IMR-90 (cell line): ENCODE measurements at regions not wholly inside any gene's neighbourhood (a gene's known extent, or its start where the extent isn't known, plus 50 kb on each side); places are given as distances from the start of the nearest gene placed in this dataset.

Experiments used
- ATAC-seq: fragments of 200-7000 bp; cut with Tn5 transposase; 2 replicates; pipeline ENCODE4 v1.9.1; 2020; ENCODE audit warnings: low read depth, mild to moderate bottlenecking, moderate library complexity
- BruUV-seq: library from RNA; stranded (reverse); fragments of 400-500 nt; replicated peaks from 2 replicates; lab custom pipeline; 2021; lab: Mats Ljungman, UMichigan
- CTCF ChIA-PET: fragments of 300-600 bp; formaldehyde crosslinking; extraction: SDS; loops from one replicate; lab custom pipeline; 2021; ENCODE audit warnings: antibody characterized with exemption; lab: Yijun Ruan, JAX
- POLR2A ChIA-PET: fragments of 300-600 bp; sonication (Branson Sonifier 250); formaldehyde crosslinking; loops from one replicate; lab custom pipeline; 2022; ENCODE audit warnings: antibody characterized with exemption; ENCODE audit not compliant: unreplicated experiment; lab: Charles Lee
- DNase-seq: peaks from one replicate; pipeline ENCODE4 v3.0.0; 2013
- H2AFZ ChIP-seq: replicated peaks from 2 replicates; pipeline ENCODE3; 2013; ENCODE audit warnings: low read length, mild to moderate bottlenecking; ENCODE audit not compliant: poor library complexity
- H2AK5ac ChIP-seq: 2 replicates; pipeline ENCODE4 v1.6.1; 2013; ENCODE audit warnings: low read depth, low read length, inconsistent platforms
- H2AK9ac ChIP-seq: replicated peaks from 2 replicates; pipeline ENCODE3; 2013; ENCODE audit warnings: mild to moderate bottlenecking, low read depth, low read length, moderate library complexity; ENCODE audit not compliant: poor library complexity
- H2BK120ac ChIP-seq: 2 replicates; pipeline ENCODE4 v1.6.1; 2013; ENCODE audit warnings: low read depth, low read length, inconsistent platforms
- H2BK15ac ChIP-seq: 3 replicates; pipeline ENCODE4 v1.6.1; 2013; ENCODE audit warnings: low read depth, low read length, inconsistent platforms
- H2BK20ac ChIP-seq: 2 replicates; pipeline ENCODE4 v1.6.1; 2013; ENCODE audit warnings: low read depth, mild to moderate bottlenecking, inconsistent platforms, low read length, moderate library complexity
- H2BK5ac ChIP-seq: 2 replicates; pipeline ENCODE4 v1.6.1; 2013; ENCODE audit warnings: mild to moderate bottlenecking, low read depth, low read length, inconsistent platforms; ENCODE audit not compliant: poor library complexity, severe bottlenecking
- H3K14ac ChIP-seq: replicated peaks from 2 replicates; pipeline ENCODE4 v1.6.1; 2013; ENCODE audit warnings: low read depth, low read length, inconsistent platforms
- H3K18ac ChIP-seq: 2 replicates; pipeline ENCODE4 v1.6.1; 2013; ENCODE audit warnings: low read depth, low read length, control low read depth
- H3K23ac ChIP-seq: 2 replicates; pipeline ENCODE4 v1.6.1; 2013; ENCODE audit warnings: low read depth, low read length, inconsistent platforms
- H3K27ac ChIP-seq: 2 replicates; pipeline ENCODE4 v1.5.1; 2013; ENCODE audit warnings: mild to moderate bottlenecking, control low read depth, low read length; ENCODE audit not compliant: insufficient read depth
- H3K27me3 ChIP-seq: 2 replicates; pipeline ENCODE4 v1.6.1; 2013; ENCODE audit warnings: low read length; ENCODE audit not compliant: control insufficient read depth, insufficient read depth
- H3K36me3 ChIP-seq: 2 replicates; pipeline ENCODE4 v1.6.1; 2013; ENCODE audit warnings: low read length, mixed read lengths; ENCODE audit not compliant: control insufficient read depth, insufficient read depth
- H3K4ac ChIP-seq: 2 replicates; pipeline ENCODE4 v1.6.1; 2013; ENCODE audit warnings: low read depth, low read length, inconsistent platforms
- H3K4me1 ChIP-seq: 2 replicates; pipeline ENCODE4 v1.6.1; 2013; ENCODE audit warnings: low read length, mixed read lengths; ENCODE audit not compliant: control insufficient read depth, insufficient read depth
- H3K4me2 ChIP-seq: 2 replicates; pipeline ENCODE4 v1.6.1; 2013; ENCODE audit warnings: low read depth, mild to moderate bottlenecking, control low read depth, low read length, moderate library complexity
- H3K4me3 ChIP-seq: 2 replicates; pipeline ENCODE4 v1.5.1; 2013; ENCODE audit warnings: low read depth, mild to moderate bottlenecking, control low read depth, low read length, moderate library complexity; ENCODE audit not compliant: insufficient read depth
- H3K56ac ChIP-seq: 2 replicates; pipeline ENCODE4 v1.6.1; 2013; ENCODE audit warnings: low read length, inconsistent platforms; ENCODE audit not compliant: insufficient read depth; ENCODE audit errors: extremely low read depth
- H3K79me1 ChIP-seq, 2 experiments: 2 replicates each; pipeline ENCODE4 v1.6.1; 2013; ENCODE audit warnings: low read length in 2 of 2, inconsistent platforms in 1 of 2, low read depth in 1 of 2
- H3K9ac ChIP-seq: 2 replicates; pipeline ENCODE4 v1.6.1; 2013; ENCODE audit warnings: low read depth, low read length, control low read depth
- H3K9me1 ChIP-seq: 2 replicates; pipeline ENCODE4 v1.6.1; 2013; ENCODE audit warnings: low read length, inconsistent platforms; ENCODE audit not compliant: insufficient read depth
- H3K9me3 ChIP-seq: 2 replicates; pipeline ENCODE4 v1.6.1; 2013; ENCODE audit warnings: low read length; ENCODE audit not compliant: control insufficient read depth, insufficient read depth
- H4K20me1 ChIP-seq: 2 replicates; pipeline ENCODE4 v1.6.1; 2013; ENCODE audit warnings: low read length, inconsistent platforms; ENCODE audit not compliant: insufficient read depth
- H4K5ac ChIP-seq: 2 replicates; pipeline ENCODE4 v1.6.1; 2013; ENCODE audit warnings: mild to moderate bottlenecking, low read depth, low read length, control low read depth
- H4K8ac ChIP-seq, 2 experiments: 2 replicates each; pipeline ENCODE4 v1.6.1; 2013; ENCODE audit warnings: low read depth in 2 of 2, low read length in 2 of 2, control low read depth in 1 of 2, inconsistent platforms in 1 of 2
- H4K91ac ChIP-seq: 2 replicates; pipeline ENCODE4 v1.6.1; 2013; ENCODE audit warnings: low read depth, low read length, inconsistent platforms; ENCODE audit not compliant: insufficient read depth
- BHLHE40 ChIP-seq: fragments of 150-350 bp; IDR thresholded peaks from 2 replicates; pipeline ENCODE4 v1.6.1; 2016; ENCODE audit warnings: mild to moderate bottlenecking, low read depth, low read length
- CEBPB ChIP-seq: IDR thresholded peaks from 2 replicates; pipeline ENCODE4 v1.6.1; 2012; ENCODE audit warnings: low read depth, low read length, improper control_type of control experiment
- CHD1 ChIP-seq: IDR thresholded peaks from 2 replicates; pipeline ENCODE4 v1.6.1; 2012; ENCODE audit warnings: low read depth, low read length, improper control_type of control experiment
- CTCF ChIP-seq: conservative IDR thresholded peaks from 2 replicates; pipeline ENCODE4 v1.5.1; 2012; ENCODE audit warnings: mild to moderate bottlenecking, low read depth, low read length, improper control_type of control experiment
- ELK1 ChIP-seq: fragments of 150-350 bp; IDR thresholded peaks from 2 replicates; pipeline ENCODE4 v1.6.1; 2016; ENCODE audit warnings: low read depth, mild to moderate bottlenecking, low read length, moderate library complexity, borderline replicate concordance
- FOS ChIP-seq: fragments of 150-350 bp; IDR thresholded peaks from 2 replicates; pipeline ENCODE4 v1.6.1; 2016; ENCODE audit warnings: low read depth, low read length
- MAFK ChIP-seq: IDR thresholded peaks from 2 replicates; pipeline ENCODE4 v1.6.1; 2012; ENCODE audit warnings: low read depth, low read length, improper control_type of control experiment
- MAZ ChIP-seq: IDR thresholded peaks from 2 replicates; pipeline ENCODE4 v1.6.1; 2012; ENCODE audit warnings: low read depth, mild to moderate bottlenecking, low read length, improper control_type of control experiment, moderate library complexity, borderline replicate concordance
- POLR2A ChIP-seq: IDR thresholded peaks from 2 replicates; pipeline ENCODE4 v1.6.1; 2012; ENCODE audit warnings: mild to moderate bottlenecking, low read depth, low read length
- RAD21 ChIP-seq: IDR thresholded peaks from 2 replicates; pipeline ENCODE4 v1.6.1; 2012; ENCODE audit warnings: low read length, improper control_type of control experiment
- RFX5 ChIP-seq: IDR thresholded peaks from 2 replicates; pipeline ENCODE4 v1.8.0; 2012; ENCODE audit warnings: low read depth, mild to moderate bottlenecking, low read length, moderate library complexity
- SMC3 ChIP-seq: fragments of 150-350 bp; IDR thresholded peaks from 2 replicates; pipeline ENCODE4 v1.6.1; 2016; ENCODE audit warnings: low read depth, mild to moderate bottlenecking, antibody characterized with exemption, low read length, moderate library complexity
- WGBS, 2 experiments: methylation state at CpG; one replicate each; pipeline versions ENCODE4 v1.1.5 to v1.1.7; 2013; ENCODE audit warnings: missing lambda C conversion rate in 2 of 2; ENCODE audit not compliant: insufficient read length in 1 of 2; ENCODE audit errors: extremely low coverage in 2 of 2; 5-methylcytosine and 5-hydroxymethylcytosine counted together
- dilution Hi-C: fragments of 300-500 bp; cut with HindIII; formaldehyde crosslinking; loops from one replicate; pipeline ENCODE4 v1.14.3; 2018; ENCODE audit warnings: low sequenced_read_pairs; ENCODE audit not compliant: unreplicated experiment
- in situ Hi-C: fragments of 300-500 bp; cut with MboI; formaldehyde crosslinking; loops from 3 replicates; pipeline ENCODE4 v1.14.3; 2019; ENCODE audit warnings: low sequenced_read_pairs, inconsistent platforms, mixed read lengths
- intact Hi-C: fragments of 100-400 bp; cut with micrococcal nuclease; formaldehyde crosslinking; loops from 2 replicates; pipeline ENCODE4 v1.10.0; 2022
- TF ChIP-seq, protein P1 (sequence below): fragments of 150-350 bp; IDR thresholded peaks from 2 replicates; pipeline ENCODE4 v1.6.1; 2017; ENCODE audit warnings: mild to moderate bottlenecking, antibody characterized with exemption, low read length, low read depth

DNA sequence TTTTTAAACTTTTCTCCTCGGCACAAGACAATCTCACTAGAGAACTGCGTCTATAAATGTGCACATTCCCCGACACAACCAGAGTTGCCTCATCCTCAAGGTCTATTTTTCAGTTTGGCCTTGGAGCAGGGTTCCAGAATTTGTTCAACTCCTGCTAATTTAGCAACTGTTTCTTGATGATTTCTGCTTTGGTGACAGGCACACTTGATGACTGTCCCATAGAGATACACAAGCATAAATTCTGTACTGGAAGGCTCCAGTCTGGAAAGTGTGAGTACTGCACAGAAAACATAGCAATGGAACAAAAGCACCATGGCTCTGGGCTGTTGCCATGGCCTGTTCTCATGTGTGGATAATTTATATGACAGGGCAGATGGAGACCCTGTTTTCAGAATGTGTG lies 379.6 kb upstream of the PDZRN3 start:
- Histone ChIP-seq H3K4me3 (no peak overlapping the region), H3K23ac (no peak overlapping the region), H4K5ac (no peak overlapping the region), H3K4me1 (no peaks in the 10 kb centered on the region), H3K56ac (no peak overlapping the region), H3K79me1 (no peaks in the 10 kb centered on the region), H2BK120ac (no peak overlapping the region), H3K36me3 (no peaks in the 10 kb centered on the region), H2BK20ac (no peak overlapping the region), H3K27me3 (no peaks in the 10 kb centered on the region), H3K9me1 (no peaks in the 10 kb centered on the region), H2AFZ (no peak overlapping the region), H2BK15ac (no peak overlapping the region), H3K9me3 (no peaks in the 10 kb centered on the region), H2AK5ac (no peak overlapping the region), H4K8ac (no peak overlapping the region), H3K27ac (no peak overlapping the region), H2AK9ac (no peak overlapping the region), H2BK5ac (no peak overlapping the region), H3K14ac (no peak overlapping the region), H4K91ac (no peak overlapping the region), H3K18ac (no peak overlapping the region), H4K20me1 (no peaks in the 10 kb centered on the region), H3K9ac (no peak overlapping the region), H3K4me2 (no peak overlapping the region), H3K4ac (no peak overlapping the region)
- no TSS peak for BruUV-seq
- CTCF ChIA-PET: no interaction called here
- WGBS, 2 experiments: 29% methylated on average over 2 of the region's 3 CpGs; no CpG with 5 or more reads in 1 of the 2 experiments
- ATAC-seq (no peak), DNase-seq (no peak)
- POLR2A ChIA-PET: no interaction called here
- intact Hi-C loops: no loop called here
- dilution Hi-C loops: no loop called here
- in situ Hi-C loops: no loop called here
- TF ChIP-seq CEBPB (no peak), BHLHE40 (no peak), CTCF (no peak), MAZ (no peak), SMC3 (no peak), POLR2A (no peak), RAD21 (no peak), RFX5 (no peak), CHD1 (no peak), MAFK (no peak), ELK1 (no peak), FOS (no peak)
- TF ChIP-seq, protein P1, sequence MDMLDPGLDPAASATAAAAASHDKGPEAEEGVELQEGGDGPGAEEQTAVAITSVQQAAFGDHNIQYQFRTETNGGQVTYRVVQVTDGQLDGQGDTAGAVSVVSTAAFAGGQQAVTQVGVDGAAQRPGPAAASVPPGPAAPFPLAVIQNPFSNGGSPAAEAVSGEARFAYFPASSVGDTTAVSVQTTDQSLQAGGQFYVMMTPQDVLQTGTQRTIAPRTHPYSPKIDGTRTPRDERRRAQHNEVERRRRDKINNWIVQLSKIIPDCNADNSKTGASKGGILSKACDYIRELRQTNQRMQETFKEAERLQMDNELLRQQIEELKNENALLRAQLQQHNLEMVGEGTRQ: no peak
